Gastroesophageal sphincter (tissue), 3 donors: ENCODE measurements at regions not wholly inside any gene's neighbourhood (a gene's known extent, or its start where the extent isn't known, plus 50 kb on each side); places are given as distances from the start of the nearest gene placed in this dataset.

Experiments used
- POLR2A ChIP-seq, 2 donors: fragments of 450-650 bp; IDR thresholded peaks; one replicate each; pipeline ENCODE4 v1.6.1; 2017; ENCODE audit warnings: antibody characterized with exemption in 2 of 2, mild to moderate bottlenecking in 2 of 2, moderate library complexity in 1 of 2
- TF ChIP-seq, protein P1 (sequence below), 4 experiments: fragments of 200-600 bp in 2 of 4; fragments of 450-650 bp in 2 of 4; sonication (generic) in 1 of 4; IDR thresholded peaks; one replicate each; pipeline ENCODE4 v1.5.1; 2017 to 2019; ENCODE audit warnings: antibody characterized with exemption in 4 of 4, mild to moderate bottlenecking in 2 of 4, moderate library complexity in 2 of 4

DNA sequence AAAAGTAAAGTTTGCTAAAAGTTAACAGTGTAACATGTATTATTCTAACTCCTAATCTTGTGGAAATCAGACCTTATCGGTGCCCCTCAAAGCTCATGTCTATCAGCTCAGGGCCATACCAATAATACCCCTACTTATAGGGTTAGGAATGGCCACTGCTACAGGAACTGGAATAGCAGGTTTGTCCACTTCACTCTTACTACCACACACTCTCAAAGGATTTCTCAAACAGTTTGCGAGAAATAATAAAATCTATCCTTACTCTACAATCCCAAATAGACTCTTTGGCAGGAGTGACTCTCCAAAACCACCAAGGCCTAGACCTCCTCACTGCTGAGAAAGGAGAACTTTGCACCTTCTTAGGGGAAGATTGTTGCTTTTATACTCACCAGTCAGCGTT, 1677.7 kb downstream of the OLFM4 start:
- TF ChIP-seq, protein P1, sequence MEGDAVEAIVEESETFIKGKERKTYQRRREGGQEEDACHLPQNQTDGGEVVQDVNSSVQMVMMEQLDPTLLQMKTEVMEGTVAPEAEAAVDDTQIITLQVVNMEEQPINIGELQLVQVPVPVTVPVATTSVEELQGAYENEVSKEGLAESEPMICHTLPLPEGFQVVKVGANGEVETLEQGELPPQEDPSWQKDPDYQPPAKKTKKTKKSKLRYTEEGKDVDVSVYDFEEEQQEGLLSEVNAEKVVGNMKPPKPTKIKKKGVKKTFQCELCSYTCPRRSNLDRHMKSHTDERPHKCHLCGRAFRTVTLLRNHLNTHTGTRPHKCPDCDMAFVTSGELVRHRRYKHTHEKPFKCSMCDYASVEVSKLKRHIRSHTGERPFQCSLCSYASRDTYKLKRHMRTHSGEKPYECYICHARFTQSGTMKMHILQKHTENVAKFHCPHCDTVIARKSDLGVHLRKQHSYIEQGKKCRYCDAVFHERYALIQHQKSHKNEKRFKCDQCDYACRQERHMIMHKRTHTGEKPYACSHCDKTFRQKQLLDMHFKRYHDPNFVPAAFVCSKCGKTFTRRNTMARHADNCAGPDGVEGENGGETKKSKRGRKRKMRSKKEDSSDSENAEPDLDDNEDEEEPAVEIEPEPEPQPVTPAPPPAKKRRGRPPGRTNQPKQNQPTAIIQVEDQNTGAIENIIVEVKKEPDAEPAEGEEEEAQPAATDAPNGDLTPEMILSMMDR (IDR thresholded peaks at IDR 0.05): no peak
- no peak for TF ChIP-seq POLR2A (IDR thresholded peaks at IDR 0.05)
